ENCODE measurements at regions not wholly inside any gene's neighbourhood (a gene's known extent, or its start where the extent isn't known, plus 50 kb on each side); places are given as distances from the start of the nearest gene placed in this dataset.

DNA sequence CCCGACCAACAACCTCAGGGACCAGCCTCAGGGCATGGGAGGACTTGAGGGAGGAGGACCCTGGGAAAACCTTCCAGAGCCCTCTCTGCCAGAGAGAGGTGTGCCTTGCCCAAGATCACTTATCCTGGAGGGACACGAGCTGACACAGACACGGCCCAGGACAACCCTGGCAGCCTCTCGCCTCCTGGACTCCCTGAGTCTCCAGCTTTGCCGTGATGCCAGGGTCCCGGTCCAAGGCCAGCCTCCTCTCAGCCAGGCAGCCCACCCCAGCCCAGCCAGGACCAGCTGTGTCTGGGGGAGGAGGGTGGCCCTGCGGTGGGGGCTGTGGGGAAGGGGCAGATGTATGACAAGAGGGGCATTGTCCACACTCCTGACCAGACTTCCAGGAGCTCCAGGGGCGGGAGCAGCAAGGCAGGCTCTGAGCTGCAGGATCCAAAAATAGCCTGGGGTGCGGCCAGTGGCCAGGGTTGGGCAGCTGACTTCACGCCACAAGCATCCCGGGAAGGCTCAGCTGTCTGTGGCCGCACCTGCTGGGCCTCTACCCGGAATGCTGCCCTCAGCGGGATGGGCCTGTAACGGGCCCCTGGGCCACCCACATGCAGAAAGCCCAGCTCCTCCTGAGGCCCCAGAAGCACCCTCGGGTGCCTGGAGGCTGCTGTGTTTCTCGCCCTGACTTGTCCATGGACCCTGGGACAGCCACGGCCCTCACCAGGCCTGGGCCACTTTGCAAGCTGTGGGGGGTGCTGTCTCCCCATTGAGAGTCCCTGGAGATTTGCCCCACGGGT lies 65.5 kb upstream of the GPC1 start:
- no peak for ATAC-seq
- no peak for DNase-seq
- no peak overlapping the region for H3K4me3 Mint-ChIP-seq
- peaks cover 6% of the 10 kb centered on the region for H3K27me3 Mint-ChIP-seq
- no peaks in the 10 kb centered on the region for H3K9me3 ChIP-seq (ENCODE audit: control insufficient read depth, low read length, poor library complexity, severe bottlenecking)
- H3K27ac Mint-ChIP-seq: no peak overlapping the region
- H3K36me3 Mint-ChIP-seq (ENCODE audit: low read depth): no peaks in the 10 kb centered on the region
- no peaks in the 10 kb centered on the region for H3K4me1 Mint-ChIP-seq

DNA sequence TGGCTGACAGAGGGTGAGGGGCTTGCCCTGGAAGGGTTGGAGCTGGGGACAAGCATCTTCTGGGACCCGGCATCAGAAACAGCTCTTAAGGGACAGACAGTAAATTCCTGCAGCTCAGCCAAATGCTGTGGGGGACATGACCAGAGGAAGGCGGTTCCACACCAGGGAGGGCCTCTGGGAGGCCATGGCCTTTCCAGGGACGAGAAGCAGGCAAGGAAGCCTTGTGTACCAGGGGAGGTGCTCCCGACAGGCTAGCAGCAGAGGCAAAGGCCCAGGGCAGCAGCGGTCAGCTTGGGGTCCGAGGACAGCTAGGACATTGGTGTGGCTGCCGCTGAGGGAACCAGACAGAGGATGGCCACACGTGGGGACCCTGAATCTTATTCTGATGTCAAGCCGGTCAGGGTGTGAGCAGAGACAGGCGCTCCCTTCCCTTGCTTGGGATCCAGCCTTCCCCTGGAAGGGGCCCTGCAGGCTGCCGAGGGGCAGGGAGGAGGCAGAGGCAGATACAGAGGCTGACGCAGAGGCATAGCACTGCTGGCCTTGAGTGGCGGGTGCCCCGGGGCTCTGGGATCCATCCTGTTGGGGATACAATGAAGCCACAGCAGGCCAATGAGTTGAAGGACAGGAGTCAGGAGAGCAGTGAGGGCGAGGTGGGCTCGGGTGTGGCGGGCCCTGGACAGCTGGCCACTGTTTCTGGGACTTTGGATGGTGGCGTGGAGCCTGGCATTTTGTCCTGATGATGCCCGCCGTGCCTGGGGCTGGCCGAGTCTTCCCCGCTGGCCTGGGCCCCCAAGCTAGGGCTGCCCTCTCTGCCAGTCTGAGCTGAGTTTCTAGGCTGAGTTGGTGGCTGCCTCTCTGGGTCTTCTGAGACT lies 64.1 kb upstream of the GPC1 start:
- DNase-seq: no peak

GRCh38 chr2:240372101-240372500 lies 63.4 kb upstream of the GPC1 start:
- no peaks in the 10 kb centered on the region for H3K9me3 ChIP-seq (ENCODE audit: control insufficient read depth, low read length, poor library complexity, severe bottlenecking)
- DNase-seq (no peak), ATAC-seq (no peak)
- Mint-ChIP-seq H3K27ac (no peak overlapping the region), H3K36me3 (ENCODE audit: low read depth) (no peaks in the 10 kb centered on the region), H3K4me3 (no peak overlapping the region), H3K4me1 (no peaks in the 10 kb centered on the region), H3K27me3 (peaks cover 18% of the 10 kb centered on the region)

More for the DNA sequence above, 64.1 kb upstream of the GPC1 start:
- H3K27ac Mint-ChIP-seq: no peak overlapping the region
- H3K4me3 Mint-ChIP-seq: no peak overlapping the region
- no peaks in the 10 kb centered on the region for H3K4me1 Mint-ChIP-seq
- no peaks in the 10 kb centered on the region for H3K9me3 ChIP-seq (ENCODE audit: control insufficient read depth, low read length, poor library complexity, severe bottlenecking)
- no peaks in the 10 kb centered on the region for H3K36me3 Mint-ChIP-seq (ENCODE audit: low read depth)
- ATAC-seq: no peak
- peaks cover 18% of the 10 kb centered on the region for H3K27me3 Mint-ChIP-seq

DNA sequence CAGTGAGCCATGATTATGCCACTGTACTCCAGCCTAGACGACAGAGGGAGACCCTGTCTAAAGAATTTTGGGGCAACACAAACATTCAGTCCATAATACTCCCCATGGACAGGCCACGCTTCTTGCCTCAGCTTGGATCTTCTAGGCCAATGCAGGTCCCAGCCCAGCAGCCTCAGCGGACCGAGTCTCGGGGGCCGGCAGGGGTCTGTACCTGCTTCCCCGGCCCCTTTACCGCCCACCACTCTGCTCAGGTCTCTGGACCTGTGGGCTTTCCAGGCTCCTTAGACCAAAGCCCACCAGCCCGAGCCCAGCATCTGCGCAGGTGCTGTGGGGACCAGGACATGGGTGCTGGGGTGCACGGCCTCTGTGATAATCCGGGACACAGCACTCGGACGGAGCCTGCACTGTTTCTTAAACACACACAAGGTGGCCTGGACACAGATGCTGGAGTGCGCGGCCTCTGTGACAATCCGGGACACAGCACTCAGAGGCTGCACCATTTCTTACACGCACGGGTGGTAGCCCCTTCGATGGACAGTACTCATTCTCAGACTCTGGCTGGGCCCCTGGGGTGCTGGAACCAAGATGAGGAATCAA lies 62.1 kb upstream of the GPC1 start:
- no peak overlapping the region for H3K4me3 Mint-ChIP-seq

DNA sequence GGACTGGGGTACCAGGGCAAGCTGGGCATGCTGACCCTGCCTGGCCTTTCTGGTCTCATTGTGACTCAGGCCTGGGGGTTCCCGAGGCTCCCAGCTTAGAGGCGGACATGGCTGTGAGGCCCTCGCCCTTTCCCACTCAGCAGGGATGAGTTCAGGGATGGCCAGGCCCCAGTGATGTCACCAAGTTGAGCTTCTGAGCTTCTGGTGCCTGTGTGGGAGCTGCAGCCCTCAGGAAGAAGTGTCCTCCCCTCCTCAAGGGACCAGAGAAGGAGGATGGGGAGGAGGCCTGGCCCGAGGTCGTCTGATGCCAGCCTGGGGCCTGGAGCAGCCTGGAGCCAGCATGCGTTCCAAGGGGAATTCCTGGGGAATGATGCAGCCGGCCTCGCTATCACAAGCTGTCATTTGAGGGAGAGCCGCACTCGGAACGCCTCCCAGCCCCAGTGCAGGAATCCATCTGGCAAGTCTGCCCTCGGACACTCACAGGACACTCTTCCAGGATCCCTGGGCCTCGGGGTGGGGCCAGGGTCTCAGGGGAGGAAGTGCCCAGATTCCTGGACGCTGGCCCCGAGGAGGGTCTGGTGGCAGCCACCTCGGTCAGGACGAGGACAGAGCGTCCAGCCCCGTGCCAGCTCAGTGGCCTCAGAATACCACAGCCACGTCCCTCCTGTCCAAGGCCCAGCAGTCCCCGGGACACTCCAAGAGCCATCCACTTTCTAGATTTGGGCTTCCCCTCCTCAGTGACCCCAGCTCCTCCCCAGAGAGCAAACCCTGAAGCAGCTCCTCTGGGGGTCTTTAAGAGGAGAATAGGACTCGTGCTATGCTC lies 61.2 kb upstream of the GPC1 start:
- DNase-seq: no peak
- no peak overlapping the region for H3K27ac Mint-ChIP-seq
- no peaks in the 10 kb centered on the region for H3K9me3 ChIP-seq (ENCODE audit: control insufficient read depth, low read length, poor library complexity, severe bottlenecking)
- H3K4me3 Mint-ChIP-seq: no peak overlapping the region
- peaks cover 18% of the 10 kb centered on the region for H3K27me3 Mint-ChIP-seq
- H3K4me1 Mint-ChIP-seq: no peaks in the 10 kb centered on the region
- H3K36me3 Mint-ChIP-seq (ENCODE audit: low read depth): no peaks in the 10 kb centered on the region
- ATAC-seq: no peak

More for the DNA sequence above, 62.1 kb upstream of the GPC1 start:
- Mint-ChIP-seq H3K27ac (no peak overlapping the region), H3K36me3 (ENCODE audit: low read depth) (no peaks in the 10 kb centered on the region), H3K4me1 (no peaks in the 10 kb centered on the region), H3K27me3 (peaks cover 18% of the 10 kb centered on the region)
- H3K9me3 ChIP-seq (ENCODE audit: control insufficient read depth, low read length, poor library complexity, severe bottlenecking): no peaks in the 10 kb centered on the region
- ATAC-seq: no peak
- DNase-seq: no peak

DNA sequence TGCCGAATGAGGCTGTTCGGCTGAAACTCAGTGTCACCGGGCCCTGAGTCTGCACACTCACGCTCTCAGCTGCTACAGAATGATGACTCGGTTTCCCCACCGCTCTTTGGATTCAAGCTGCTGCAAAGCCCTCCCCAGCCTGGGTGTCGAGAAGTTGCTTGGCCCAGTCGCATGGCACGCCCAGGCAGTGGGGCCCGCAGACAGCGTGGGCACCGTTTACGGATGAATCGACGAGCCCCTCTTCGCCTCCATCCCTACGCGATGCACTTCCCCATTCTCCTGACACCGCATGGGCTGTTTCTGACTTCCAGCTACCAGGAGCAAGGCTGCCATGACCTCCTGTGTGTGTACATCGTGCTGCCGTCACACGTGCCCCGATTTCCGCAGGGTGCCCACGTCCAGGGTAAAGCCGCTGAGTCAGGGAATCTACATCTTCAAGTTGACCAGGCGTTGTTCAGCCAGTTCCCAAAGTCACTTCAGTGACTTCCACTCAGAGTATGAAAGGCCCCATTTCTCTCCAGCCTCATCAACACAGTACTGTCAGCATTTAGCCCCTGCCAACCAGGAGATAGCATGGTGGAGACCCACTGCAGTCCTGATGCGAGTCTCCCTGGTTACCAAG lies 60.3 kb upstream of the GPC1 start:
- no peak overlapping the region for H3K27ac Mint-ChIP-seq

DNA sequence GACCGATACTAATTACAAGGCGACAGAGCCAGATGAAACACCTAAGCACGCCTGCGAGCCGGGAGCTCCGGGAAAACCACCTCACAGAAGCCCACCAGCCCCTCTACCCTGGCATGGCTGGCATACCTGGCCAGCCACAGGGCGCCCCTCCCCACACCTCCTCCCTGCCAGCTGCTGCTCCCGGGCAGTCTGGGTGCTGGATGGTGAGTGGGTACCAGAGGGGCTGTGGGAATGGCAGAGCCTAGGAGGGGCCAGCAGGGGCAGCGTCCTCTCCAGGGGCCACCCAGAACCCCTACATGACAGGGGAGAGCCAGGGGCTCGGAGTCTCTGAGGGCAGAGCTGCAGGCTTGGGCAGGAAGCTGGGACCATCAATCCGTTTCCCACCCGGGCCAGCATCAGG lies 58.7 kb upstream of the GPC1 start:
- Mint-ChIP-seq H3K27ac (no peak overlapping the region), H3K4me3 (no peak overlapping the region), H3K36me3 (ENCODE audit: low read depth) (no peaks in the 10 kb centered on the region), H3K27me3 (peaks cover 12% of the 10 kb centered on the region), H3K4me1 (no peaks in the 10 kb centered on the region)
- H3K9me3 ChIP-seq (ENCODE audit: control insufficient read depth, low read length, poor library complexity, severe bottlenecking): no peaks in the 10 kb centered on the region
- DNase-seq (no peak), ATAC-seq (no peak)

More for the DNA sequence above, 60.3 kb upstream of the GPC1 start:
- ATAC-seq: no peak
- no peak for DNase-seq
- no peak overlapping the region for H3K4me3 Mint-ChIP-seq
- no peaks in the 10 kb centered on the region for H3K36me3 Mint-ChIP-seq (ENCODE audit: low read depth)
- H3K27me3 Mint-ChIP-seq: peaks cover 18% of the 10 kb centered on the region
- no peaks in the 10 kb centered on the region for H3K4me1 Mint-ChIP-seq
- H3K9me3 ChIP-seq (ENCODE audit: control insufficient read depth, low read length, poor library complexity, severe bottlenecking): no peaks in the 10 kb centered on the region

- Mint-ChIP-seq H3K36me3 (ENCODE audit: low read depth) (no peaks in the 10 kb centered on the region), H3K4me3 (no peak overlapping the region)
- H3K9me3 ChIP-seq (ENCODE audit: control insufficient read depth, low read length, poor library complexity, severe bottlenecking): no peaks in the 10 kb centered on the region
Measured at GRCh38 chr2:240377366-240377765, 58.1 kb upstream of the GPC1 start.

GRCh38 chr2:240379089-240379636 lies 56.3 kb upstream of the GPC1 start:
- no peak overlapping the region for H3K4me3 Mint-ChIP-seq
- ATAC-seq (no peak), DNase-seq (no peak)
- H3K27ac Mint-ChIP-seq: peak overlapping the region; percentile 0
- no peaks in the 10 kb centered on the region for H3K36me3 Mint-ChIP-seq (ENCODE audit: low read depth)
- no peaks in the 10 kb centered on the region for H3K4me1 Mint-ChIP-seq
- peaks cover 26% of the 10 kb centered on the region for H3K27me3 Mint-ChIP-seq
- H3K9me3 ChIP-seq (ENCODE audit: control insufficient read depth, low read length, poor library complexity, severe bottlenecking): no peaks in the 10 kb centered on the region

More at GRCh38 chr2:240377366-240377765, 58.1 kb upstream of the GPC1 start:
- H3K4me1 Mint-ChIP-seq: no peaks in the 10 kb centered on the region
- DNase-seq (no peak), ATAC-seq (no peak)
- H3K27ac Mint-ChIP-seq: no peak overlapping the region
- peaks cover 12% of the 10 kb centered on the region for H3K27me3 Mint-ChIP-seq

- DNase-seq (no peak), ATAC-seq (no peak)
- Mint-ChIP-seq H3K4me1 (peaks cover 2% of the 10 kb centered on the region), H3K4me3 (no peak overlapping the region), H3K36me3 (ENCODE audit: low read depth) (no peaks in the 10 kb centered on the region), H3K27ac (no peak overlapping the region), H3K27me3 (peaks cover 14% of the 10 kb centered on the region)
- H3K9me3 ChIP-seq (ENCODE audit: control insufficient read depth, low read length, poor library complexity, severe bottlenecking): no peaks in the 10 kb centered on the region
Measured at GRCh38 chr2:240383099-240383758, 52.2 kb upstream of the GPC1 start.

DNA sequence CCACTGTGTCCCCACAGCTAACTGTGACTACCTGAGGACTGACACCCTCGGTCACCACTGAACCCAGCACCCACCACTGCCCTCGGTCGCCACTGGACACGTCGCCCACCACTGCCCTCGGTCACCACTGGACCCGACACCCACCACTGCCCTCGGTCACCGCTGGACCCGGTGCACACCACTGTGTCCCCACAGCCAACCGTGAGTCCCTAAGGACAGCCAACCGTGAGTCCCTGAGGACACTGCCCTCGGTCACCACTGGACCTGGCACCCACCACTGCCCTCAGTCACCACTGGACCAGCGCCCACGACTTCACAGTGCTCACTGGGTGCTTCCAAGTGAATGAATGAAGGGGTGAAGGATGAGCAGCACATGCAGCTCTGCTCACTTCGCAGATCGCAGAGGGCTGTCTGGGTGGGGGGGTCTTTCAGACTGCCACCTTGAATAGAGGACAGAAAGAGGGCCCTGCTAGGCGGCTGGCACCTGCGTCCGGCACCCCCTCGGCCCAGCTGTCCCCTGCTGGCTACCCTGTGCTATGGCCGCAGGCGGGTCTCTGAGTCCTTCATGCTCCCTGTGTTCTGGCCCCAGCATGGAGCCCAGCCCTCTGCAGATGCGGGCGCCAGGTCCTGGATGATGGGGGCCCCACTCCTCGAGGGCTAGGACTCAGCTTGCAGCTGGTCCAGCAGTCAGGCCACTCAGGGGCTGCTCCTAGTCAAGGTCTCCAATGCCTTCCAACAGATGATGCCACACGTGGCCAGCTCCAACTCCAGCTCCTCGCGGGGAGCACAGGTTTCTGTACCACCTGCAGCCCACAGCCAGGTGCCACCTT lies 51.4 kb upstream of the GPC1 start:
- no peak overlapping the region for H3K4me3 Mint-ChIP-seq
- H3K27ac Mint-ChIP-seq: no peak overlapping the region
- no peaks in the 10 kb centered on the region for H3K9me3 ChIP-seq (ENCODE audit: control insufficient read depth, low read length, poor library complexity, severe bottlenecking)
- H3K36me3 Mint-ChIP-seq (ENCODE audit: low read depth): no peaks in the 10 kb centered on the region
- peaks cover 14% of the 10 kb centered on the region for H3K27me3 Mint-ChIP-seq
- no peak for DNase-seq
- peaks cover 2% of the 10 kb centered on the region for H3K4me1 Mint-ChIP-seq
- ATAC-seq: no peak

All from T-helper 17 cell (primary cell).